HL-60 (cell line): ENCODE measurements at regions not wholly inside any gene's neighbourhood (a gene's known extent, or its start where the extent isn't known, plus 50 kb on each side); places are given as distances from the start of the nearest gene placed in this dataset.
"Not testable (repeated sequence)": the region's sequence is repeated elsewhere in the genome, so short reads cannot be mapped to it uniquely, and the experiment has no call there.

Source experiments
- DNase-seq, 2 experiments: peaks; one replicate each; pipeline ENCODE4 v3.0.0-alpha.2; 2010 to 2020; ENCODE audit warnings: low read depth in 1 of 2, low spot score in 1 of 2
- H3K27ac ChIP-seq: fragments of 250-450 bp; sonication (Bioruptor Pico); replicated peaks from 2 replicates; pipeline ENCODE4 v1.5.1; 2020; ENCODE audit warnings: mild to moderate bottlenecking, moderate library complexity
- H3K27me3 ChIP-seq: fragments of 250-450 bp; sonication (Bioruptor Pico); 2 replicates; pipeline ENCODE4 v1.5.1; 2021; ENCODE audit warnings: mild to moderate bottlenecking, moderate library complexity; ENCODE audit not compliant: insufficient read depth, poor library complexity, severe bottlenecking
- H3K4me3 ChIP-seq: replicated peaks from 2 replicates; pipeline ENCODE4 v1.5.1; 2011; ENCODE audit warnings: mild to moderate bottlenecking, control low read depth, low read length; ENCODE audit not compliant: insufficient read depth
- CTCF ChIP-seq: IDR thresholded peaks from one replicate; pipeline ENCODE4 v1.5.1; 2011; ENCODE audit warnings: low read length, control low read depth, inconsistent platforms; ENCODE audit not compliant: insufficient read depth
- GABPA ChIP-seq: IDR thresholded peaks from 2 replicates; pipeline ENCODE4 v1.6.1; 2012; ENCODE audit warnings: low read depth
- POLR2AphosphoS5 ChIP-seq: IDR thresholded peaks from 2 replicates; pipeline ENCODE4 v1.6.1; 2012; ENCODE audit warnings: low read depth
- REST ChIP-seq: IDR thresholded peaks from 2 replicates; pipeline ENCODE4 v1.6.1; 2012; ENCODE audit warnings: low read depth; ENCODE audit not compliant: insufficient replicate concordance
- SPI1 ChIP-seq: IDR thresholded peaks from 2 replicates; pipeline ENCODE4 v1.6.1; 2012; ENCODE audit warnings: low read depth, mild to moderate bottlenecking, borderline replicate concordance

GRCh38 chr1:168405906-168406549 lies 125.4 kb downstream of the TBX19 start:
- DNase-seq: no peak
- H3K27me3 ChIP-seq: no peaks in the 10 kb centered on the region
- TF ChIP-seq SPI1 (no peak), CTCF (no peak), GABPA (no peak), POLR2AphosphoS5 (no peak), REST (no peak)
- no peak overlapping the region for H3K27ac ChIP-seq
- no peak overlapping the region for H3K4me3 ChIP-seq

- no peak for DNase-seq
- TF ChIP-seq REST (no peak), GABPA (no peak), CTCF (no peak), POLR2AphosphoS5 (no peak), SPI1 (no peak)
- H3K27me3 ChIP-seq: peaks cover 3% of the 10 kb centered on the region
- H3K4me3 ChIP-seq: no peak overlapping the region
- H3K27ac ChIP-seq: no peak overlapping the region
These were observed 122.5 kb downstream of the TBX19 start for GRCh38 chr1:168403140-168403539.

GRCh38 chr1:168402466-168402865 lies 121.8 kb downstream of the TBX19 start:
- not testable (repeated sequence) for DNase-seq, H3K27me3 ChIP-seq

GRCh38 chr1:168401341-168401740 lies 120.7 kb downstream of the TBX19 start:
- H3K27me3 ChIP-seq: peaks cover 6% of the 10 kb centered on the region
- no peak overlapping the region for H3K4me3 ChIP-seq
- no peak for TF ChIP-seq CTCF
- no peak for TF ChIP-seq POLR2AphosphoS5
- no peak for TF ChIP-seq GABPA
- TF ChIP-seq REST: no peak
- no peak for TF ChIP-seq SPI1
- H3K27ac ChIP-seq: no peak overlapping the region
- DNase-seq: no peak

More at GRCh38 chr1:168402466-168402865, 121.8 kb downstream of the TBX19 start:
- H3K4me3 ChIP-seq, H3K27ac ChIP-seq: not testable (repeated sequence)
